GM19463 (cell line): ENCODE measurements at regions not wholly inside any gene's neighbourhood (a gene's known extent, or its start where the extent isn't known, plus 50 kb on each side); places are given as distances from the start of the nearest gene placed in this dataset.
"Not testable (repeated sequence)": the region's sequence is repeated elsewhere in the genome, so short reads cannot be mapped to it uniquely, and the experiment has no call there.

ENCODE experiments used
- ATAC-seq: cut with Tn5 transposase; IDR thresholded peaks from one replicate; pipeline ENCODE4 v1.9.1; 2021; ENCODE audit warnings: mild to moderate bottlenecking, moderate library complexity; ENCODE audit not compliant: unreplicated experiment

DNA sequence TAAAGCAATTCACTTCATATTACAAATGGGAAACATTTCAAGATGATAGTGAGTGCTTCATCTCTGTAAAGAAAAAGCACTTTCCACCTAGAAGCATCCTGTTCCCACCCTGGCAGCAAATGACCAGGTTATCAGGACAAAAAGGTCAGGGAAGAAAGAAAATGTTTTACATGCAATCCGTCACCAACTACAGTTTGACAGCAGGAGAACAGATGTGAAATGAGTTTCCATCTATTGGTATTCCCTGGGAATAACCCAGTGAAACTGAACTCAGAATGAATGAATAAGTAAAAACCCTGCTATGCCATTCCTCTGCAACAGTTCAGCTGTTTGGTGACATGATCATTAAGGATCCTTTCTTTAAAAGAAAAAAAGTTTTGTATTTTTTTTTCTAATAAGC lies 67.6 kb downstream of the HTR1A start:
- no peak for ATAC-seq

DNA sequence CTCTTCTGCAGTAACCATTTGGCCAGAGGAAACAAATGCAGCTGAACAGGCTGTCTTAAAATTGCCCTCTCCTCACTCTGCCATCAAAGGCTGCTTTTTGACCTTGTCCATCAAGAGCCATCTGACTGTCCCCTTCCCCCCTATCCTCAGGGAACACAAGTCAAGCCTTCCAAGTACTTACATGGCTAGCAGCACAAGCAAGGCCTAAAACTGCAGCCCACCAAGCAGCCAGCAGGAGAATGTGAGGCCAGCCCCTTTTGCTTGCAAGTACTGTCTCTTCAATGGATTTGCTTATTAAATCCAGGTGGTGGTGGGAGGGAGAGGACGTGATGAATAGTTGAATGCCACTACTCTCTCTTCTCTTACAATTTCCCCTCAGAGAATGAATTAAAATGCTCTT lies 83.5 kb downstream of the HTR1A start:
- ATAC-seq, result no peak

DNA sequence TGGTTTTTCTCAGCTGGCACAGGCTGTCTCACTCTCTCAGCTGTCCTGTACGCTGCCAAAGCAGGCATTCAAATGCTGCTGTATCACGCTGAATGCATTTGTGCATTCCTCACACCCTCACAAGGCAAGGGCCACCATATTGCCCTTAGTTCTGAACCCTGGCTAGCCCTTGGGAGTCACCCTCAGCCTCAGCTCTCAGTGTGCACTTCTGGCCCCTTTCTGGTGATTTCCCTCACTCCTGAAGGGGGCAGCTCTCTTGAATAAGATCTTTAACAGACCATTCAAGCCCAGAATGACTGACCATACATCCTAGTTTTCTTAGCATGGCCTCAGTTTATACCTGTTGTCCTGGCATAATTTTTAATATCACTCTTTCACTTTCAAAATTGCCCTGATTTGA lies 84.3 kb downstream of the HTR1A start:
- no peak for ATAC-seq

DNA sequence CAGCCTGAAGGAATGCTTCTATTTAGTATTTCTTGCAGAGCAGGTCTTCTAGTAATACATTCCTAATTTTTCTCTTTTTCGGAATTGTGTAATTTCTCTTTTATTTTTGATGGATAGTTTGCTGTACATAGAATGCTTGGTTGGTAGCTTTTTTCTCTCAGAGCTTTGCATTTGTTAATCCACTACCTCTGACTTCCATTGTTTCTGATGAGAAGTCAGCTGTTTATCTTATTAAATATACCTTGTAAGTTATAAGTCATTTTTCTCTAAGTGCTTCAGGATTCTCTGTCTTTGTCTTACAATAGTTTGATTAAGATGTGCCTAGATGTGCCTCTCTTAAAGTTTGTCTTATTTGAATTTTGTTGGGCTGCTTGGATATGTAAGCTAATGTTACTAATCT lies 101.9 kb downstream of the HTR1A start:
- no peak for ATAC-seq

DNA sequence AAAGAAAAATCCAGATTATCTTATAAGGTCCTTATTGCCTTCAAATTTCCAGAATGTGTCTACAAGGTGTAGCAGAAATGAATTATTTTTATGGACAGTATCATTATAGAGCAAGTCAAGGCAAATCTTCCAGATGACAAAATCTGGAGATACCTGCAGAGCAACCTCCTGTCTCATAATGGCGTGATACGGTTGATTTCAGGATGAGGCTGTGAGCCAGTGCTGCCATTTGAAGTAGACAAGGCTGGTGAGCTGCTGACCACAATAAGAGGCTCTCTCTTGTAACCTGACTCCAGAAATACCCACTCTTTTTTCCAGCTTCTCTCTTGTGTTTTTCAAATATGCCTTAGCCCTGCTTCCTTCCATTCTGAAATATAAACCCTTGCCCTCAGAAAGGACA lies 108.2 kb downstream of the HTR1A start:
- ATAC-seq, result no peak

DNA sequence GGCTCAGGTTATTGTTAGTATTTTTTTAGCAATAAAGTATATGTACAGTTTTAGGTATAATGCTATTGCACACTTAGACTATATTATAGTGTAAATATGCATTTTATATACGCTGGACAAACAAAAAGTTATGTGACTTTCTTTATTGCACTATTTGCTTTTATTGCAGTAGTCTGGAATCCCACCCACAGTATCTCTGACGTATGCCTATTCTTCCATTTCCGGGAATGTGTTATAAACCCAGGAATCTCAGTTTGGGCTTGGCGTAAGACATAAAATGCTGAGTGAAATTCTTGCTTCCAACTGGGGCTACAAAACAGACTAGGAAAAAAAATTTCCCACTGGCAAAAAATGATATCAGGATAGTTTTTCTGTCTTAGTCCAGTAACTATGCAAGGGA lies 119.1 kb downstream of the HTR1A start:
- no peak for ATAC-seq

DNA sequence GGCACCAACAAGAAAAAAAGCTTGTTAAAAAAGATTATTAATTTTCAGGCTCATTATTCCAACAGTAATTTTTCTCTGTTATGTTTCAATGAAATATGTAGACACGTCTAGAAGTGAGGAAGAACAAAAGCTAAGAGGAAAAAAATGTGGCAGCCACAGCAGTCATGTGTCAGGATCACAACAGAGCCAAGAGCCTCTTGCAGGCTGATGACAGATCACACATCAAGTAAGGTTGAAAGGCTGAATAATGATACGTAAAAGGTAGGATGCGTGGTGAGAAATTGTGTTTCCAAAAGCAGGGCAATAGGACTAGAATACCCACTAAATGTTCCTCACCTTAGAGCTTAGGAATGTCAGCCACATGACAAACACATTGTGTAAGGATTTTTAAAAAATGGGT lies 124.8 kb downstream of the HTR1A start:
- ATAC-seq, result no peak

DNA sequence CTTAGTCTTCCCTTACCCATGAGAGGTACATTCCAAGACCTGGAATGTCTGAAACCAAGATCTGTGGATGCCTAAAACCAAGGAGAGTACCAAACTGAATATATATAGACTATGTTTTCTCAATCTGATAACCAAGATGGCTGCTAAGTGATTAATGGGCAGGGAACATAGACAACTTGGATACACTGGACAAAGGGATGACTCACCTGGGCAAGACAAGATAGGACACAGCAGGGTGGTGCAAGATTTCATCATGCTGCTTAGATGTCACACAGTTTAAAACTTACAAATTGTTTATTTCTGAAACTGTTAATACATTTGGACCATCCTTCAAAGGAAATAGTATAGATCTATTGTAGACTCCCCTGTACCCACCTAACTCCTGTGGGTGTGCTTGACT lies 130.9 kb downstream of the HTR1A start:
- ATAC-seq, result no peak

DNA sequence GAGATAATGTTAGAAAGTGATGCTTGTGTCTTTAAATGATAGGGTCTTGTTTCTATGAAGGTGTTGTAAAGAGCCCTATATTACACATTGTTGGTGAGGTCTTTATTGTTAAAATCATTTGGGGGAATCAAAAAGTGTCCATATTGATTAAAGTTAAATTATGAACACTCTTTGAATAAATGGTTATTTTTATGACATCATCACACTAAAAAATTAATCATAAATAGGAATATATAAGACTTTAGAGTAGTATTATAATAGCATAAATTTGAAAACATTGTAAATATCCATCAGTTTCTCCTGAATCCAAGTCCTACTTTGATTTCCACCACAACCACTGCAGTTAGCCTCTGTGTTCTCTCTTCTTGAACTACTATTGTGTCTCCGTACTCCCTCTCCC lies 136.3 kb downstream of the HTR1A start:
- no peak for ATAC-seq

DNA sequence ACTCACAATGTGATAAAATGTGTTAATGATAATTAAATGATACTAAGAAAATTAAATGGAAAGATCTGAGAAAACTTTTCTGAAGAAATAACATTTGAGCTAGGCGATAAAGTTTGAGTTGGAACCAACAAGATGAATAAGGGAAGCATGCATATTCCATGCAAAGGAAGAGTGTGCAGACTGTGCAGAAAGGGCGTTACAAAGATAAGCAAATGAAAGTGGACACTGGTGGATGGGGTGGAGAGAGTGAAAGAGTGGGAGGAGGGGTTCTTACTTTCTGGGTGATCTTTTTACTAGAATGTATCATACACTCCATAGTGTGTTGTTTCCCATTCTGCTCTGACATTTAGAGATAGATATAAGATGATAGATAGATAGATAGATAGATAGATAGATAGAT lies 138.7 kb downstream of the HTR1A start:
- no peak for ATAC-seq

DNA sequence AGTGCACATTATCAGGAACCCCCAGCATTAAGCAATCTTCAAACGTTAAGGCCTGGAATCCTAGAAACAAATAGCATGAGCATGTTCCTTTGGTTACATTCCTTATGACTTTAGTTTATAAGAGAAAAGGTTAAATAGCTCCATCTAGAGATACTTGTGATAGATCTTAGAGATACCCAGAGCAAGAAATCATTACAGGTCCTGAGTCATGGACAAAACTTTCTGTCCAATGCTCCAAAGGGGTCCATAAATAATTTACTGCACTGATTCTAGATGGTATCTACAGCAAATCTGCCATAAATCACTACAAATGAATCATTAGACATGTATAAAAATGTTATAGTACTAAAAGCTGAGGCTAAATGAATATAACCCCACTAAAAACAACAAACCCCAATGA lies 139.6 kb downstream of the HTR1A start:
- no peak for ATAC-seq

DNA sequence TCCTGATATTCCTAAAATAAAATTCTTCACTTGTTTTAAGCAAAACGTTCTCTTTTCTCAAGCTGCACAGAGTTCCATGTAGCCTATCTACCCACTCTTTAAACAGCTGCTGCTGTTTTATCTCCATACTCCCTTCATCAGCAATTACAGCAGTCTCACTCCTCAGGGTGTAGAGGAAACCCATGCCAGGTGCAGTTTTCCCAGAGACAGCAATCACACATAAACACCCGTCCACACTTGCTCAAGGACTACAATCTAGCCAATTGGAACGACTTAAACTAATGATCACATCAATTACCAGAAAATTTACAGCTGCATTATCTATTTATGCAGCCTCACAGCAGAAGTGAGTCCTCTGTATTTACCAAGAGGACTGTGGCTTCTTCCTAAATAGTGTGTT lies 141.7 kb downstream of the HTR1A start:
- ATAC-seq, result no peak

DNA sequence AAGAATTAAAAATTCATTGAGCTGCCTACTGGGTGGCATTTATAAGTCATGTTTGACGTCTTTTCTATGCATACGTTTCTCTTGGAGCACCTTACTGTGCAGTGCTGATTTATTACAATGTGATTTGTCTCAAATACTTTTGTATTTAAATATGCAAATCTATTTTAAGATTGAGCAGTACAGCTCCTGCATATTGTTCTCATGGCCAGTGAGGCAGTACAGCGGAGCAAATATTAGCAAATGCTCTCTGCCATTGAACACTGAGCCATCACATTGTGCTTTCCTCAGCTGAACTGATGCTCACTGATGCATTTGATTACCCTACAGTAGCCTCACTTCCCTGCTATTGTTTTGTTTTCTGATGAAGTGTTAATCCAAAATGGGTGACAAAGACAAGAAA lies 149.6 kb downstream of the HTR1A start:
- no peak for ATAC-seq

DNA sequence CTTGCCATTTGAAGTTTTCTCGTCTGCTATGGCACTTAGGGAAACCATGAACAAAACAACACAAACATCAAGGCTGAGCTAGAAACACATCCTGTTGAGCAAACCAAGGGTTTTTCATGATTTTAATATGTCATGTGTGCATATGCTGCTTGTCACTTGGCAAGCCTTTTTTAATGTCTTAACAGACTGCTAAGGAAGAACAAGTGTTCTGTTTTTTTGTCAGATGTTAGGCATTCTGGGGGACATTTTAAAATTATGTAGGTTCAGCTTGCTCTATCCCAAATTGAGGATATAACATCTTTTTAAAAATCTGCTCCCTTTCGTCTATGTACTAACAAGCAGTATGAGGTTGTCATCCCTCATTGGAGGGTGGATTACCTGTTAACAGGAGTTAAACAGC lies 150.3 kb downstream of the HTR1A start:
- ATAC-seq, result no peak

DNA sequence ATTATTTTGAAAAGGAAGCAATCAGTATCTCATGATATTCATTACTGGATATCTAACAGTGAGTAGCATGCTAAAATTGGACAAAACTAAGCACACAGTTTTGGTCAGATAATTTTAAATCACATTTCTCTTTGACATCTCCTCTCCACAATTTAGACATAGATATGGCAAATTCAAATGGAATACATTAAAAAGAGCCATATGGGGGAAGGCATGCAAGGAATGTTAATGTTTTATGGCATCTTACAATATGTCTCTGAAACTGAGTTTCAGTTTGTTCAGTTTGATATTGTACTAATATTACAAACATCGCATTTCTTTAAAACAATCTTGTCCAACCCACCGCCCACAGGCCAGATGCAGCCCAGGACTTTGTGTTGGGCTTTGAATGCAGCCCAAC lies 151.0 kb downstream of the HTR1A start:
- no peak for ATAC-seq

DNA sequence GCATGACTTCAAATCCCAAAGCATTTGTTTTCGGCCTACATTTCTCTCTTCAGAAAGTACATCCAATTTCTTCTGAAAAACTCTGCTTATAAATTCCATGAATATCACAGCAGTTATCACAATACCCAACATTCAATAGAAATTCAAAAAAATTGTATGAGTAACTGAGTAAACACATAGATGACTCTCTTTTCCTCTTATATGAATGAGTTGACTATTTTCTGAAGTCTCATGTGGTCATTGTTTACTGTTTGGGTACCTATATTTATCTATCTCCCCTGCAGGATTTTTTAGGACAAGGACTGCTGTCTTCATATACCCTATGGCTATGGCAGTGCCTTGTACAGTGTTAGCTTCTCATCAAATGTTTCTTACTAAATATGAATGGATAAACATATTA lies 157.1 kb downstream of the HTR1A start:
- ATAC-seq, result no peak

DNA sequence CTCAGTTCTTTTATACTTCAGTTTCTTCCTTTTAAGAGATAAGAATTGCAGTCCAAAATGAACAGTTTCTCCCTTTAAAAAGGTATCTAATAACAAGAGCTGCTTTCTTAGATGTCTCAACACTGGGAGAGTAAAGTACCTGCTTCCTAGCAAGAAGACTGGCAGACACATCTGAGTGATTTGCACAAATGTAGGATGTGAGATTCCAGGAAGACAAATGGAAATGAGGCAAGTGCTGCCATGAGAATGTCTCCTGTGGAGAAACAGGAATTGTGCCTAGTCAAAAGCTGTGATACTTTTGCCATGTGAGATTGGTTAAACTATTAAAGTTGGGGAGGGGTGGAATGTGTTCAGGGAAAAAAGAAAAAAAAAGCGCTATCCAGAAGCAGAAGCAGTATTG lies 159.1 kb downstream of the HTR1A start:
- ATAC-seq, result no peak

DNA sequence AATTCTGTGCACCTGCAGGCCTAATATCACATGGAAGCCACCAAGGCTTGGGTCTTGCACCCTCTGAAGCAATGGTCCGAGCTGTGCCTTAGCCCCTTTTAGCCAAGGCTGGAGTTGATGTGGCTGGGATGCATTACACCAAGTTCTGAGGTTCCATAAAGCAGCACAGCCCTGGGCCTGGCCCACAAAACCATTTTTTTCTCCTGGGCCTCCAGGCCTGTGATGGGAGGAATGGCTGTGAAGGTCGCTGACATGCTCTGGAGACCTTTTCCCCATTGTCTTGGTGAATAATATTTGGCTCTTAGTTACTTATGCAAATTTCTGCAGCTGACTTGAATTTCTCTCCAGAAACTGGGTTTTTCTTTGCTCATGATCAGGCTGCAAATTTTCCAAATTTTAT lies 167.3 kb downstream of the HTR1A start:
- ATAC-seq, result no peak

DNA sequence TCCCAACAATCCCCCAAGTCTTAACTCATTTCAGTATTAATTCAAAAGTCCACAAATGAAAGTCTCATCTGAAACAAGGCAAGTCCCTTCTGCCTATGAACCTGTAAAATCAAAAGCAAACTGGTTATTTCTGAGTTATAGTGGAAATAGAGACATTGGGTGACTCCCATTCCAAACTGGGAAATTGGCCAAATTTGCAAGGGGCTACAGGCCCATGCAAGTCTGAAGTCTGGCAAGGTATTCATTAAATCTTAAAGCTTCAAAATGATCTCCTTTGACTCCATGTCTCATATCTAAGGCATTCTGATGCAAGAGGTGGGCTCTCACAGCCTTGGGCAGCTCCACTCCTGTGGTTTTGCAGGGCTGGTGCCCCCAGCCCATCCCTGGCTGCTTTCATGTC lies 167.9 kb downstream of the HTR1A start:
- no peak for ATAC-seq

DNA sequence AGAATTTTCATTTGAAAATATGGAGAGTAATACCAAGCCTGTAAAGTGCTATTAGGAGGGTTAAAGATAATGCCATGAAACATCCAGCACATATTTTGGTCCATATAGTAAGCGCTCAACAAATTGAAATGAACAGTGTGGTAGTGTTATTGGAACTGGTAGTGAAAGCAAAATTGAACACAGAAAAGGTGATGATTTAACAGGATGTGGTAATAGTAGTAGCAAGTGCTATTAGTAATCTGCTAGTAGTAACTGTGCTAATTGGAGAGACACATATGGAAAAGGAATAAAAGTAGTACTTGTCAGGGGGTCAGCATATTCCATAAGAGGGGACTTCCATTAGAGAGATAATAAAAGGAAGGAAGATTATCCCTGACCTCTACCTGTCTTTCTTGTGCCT lies 187.3 kb downstream of the HTR1A start:
- no peak for ATAC-seq

DNA sequence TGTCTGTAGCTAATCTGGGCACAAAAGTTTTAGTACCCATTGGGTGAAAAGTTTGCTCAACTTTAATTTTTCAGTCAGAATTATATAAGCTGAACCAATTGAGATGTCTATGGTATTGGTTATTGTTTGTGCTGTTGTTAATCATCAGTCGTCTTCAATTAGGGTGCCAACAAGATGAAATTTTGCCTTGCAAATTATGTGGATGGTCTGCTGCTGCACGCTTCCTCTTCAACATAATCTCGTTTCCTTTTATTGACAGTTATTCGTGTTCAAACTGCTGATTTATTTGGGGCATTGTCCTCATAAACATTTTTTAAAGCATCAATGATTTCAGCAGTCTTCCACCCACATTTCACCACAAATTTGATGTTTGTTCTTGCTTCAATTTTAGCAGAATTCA lies 194.0 kb downstream of the HTR1A start:
- ATAC-seq, result no peak

DNA sequence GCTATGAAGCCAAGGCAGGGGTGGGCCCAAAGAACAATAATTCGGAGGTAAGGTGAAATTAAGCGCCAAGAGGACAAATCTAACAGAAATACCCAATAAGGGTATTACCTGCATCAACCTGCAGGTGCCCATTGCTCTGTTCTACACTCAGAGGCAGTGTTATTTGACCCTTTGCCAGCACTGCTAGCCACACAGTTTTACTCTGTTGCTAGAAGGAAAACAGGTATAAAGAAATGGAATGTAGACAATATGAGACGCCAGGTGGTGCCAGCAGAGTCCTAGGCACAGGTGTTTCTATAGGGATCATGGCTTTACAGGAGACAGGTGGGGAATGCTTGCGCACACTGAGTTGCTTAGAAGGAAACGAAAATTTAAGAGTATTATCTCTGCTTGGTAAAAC lies 201.3 kb downstream of the HTR1A start:
- ATAC-seq, result no peak

DNA sequence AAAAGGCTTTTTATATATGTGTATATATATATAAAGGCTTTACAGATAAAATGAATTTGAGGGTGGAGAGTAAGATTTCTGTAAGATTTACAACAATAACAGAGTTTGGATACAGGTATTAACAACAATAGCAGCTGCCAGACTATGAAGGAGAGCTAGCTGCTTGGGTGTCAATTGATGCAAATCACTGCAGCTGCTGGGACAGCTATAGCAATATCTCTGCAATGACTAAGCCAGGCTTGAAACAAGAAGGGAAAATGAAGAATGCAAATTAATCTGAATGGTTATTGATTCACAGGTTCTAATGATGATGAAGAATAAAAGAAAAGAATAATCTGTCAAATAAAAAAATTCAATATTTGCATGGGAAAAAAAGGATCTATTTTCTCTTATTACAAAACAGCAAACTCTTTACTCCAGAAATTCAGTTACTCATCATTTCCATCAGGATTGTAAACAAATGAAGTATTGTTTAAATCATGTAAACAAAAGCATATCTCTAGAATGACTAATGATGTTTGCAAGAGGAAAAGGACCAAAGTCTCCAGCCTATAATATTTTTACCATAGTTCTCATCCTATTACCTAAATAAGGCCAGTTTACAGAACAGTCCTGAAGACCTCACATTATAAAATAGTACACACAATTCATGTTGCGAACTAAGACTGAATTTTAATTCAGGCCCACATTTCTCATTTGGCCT lies 219.0 kb downstream of the HTR1A start:
- ATAC-seq, result no peak

DNA sequence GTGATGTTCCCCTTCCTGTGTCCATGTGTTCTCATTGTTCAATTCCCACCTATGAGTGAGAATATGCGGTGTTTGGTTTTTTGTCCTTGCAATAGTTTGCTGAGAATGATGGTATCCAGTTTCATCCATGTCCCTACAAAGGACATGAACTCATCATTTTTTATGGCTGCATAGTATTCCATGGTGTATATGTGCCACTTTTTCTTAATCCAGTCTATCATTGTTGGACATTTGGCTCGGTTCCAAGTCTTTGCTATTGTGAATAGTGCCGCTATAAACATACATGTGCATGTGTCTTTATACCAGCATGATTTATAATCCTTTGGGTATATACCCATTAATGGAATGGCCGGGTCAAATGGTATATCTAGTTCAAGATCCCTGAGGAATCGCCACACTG lies 229.4 kb downstream of the HTR1A start:
- not testable (repeated sequence) for ATAC-seq
